Endothelial cell of umbilical vein (primary cell): ENCODE measurements at regions not wholly inside any gene's neighbourhood (a gene's known extent, or its start where the extent isn't known, plus 50 kb on each side); places are given as distances from the start of the nearest gene placed in this dataset.

Source experiments
- BruUV-seq: library from RNA; stranded (reverse); fragments of 400-500 nt; replicated peaks from 2 replicates; lab custom pipeline; 2021; lab: Mats Ljungman, UMichigan
- CTCF ChIA-PET: fragments of 300-600, 350-600 bp; sonication (Branson Sonifier 250); formaldehyde crosslinking; loops from one replicate; lab custom pipeline; 2021; ENCODE audit warnings: antibody characterized with exemption, inconsistent platforms; lab: Charles Lee
- POLR2A ChIA-PET: fragments of 300-600, 350-600 bp; sonication (Branson Sonifier 250); formaldehyde crosslinking; loops from one replicate; lab custom pipeline; 2021; ENCODE audit warnings: antibody characterized with exemption, inconsistent platforms; lab: Charles Lee
- DNase-seq: peaks from one replicate; pipeline ENCODE4 v3.0.0-alpha.2; 2011; ENCODE audit warnings: low read depth, low spot score
- FAIRE-seq: peaks from 2 replicates; lab custom pipeline; 2011; peaks lifted over from hg19 to GRCh38; lab: Jason Lieb, UNC
- H2AFZ ChIP-seq: 2 replicates; pipeline ENCODE4 v1.6.0; 2012; ENCODE audit warnings: low read depth, low read length, control low read depth, inconsistent platforms
- H3K27ac ChIP-seq: 2 replicates; pipeline ENCODE4 v1.5.1; 2011; ENCODE audit warnings: low read depth, mild to moderate bottlenecking, control low read depth, low read length, moderate library complexity; ENCODE audit not compliant: insufficient read depth
- H3K27me3 ChIP-seq, 2 experiments: 2 replicates each; pipeline versions ENCODE4 v1.6.0 to v1.6.1; 2011; ENCODE audit warnings: low read length in 2 of 2, mixed read lengths in 1 of 2; ENCODE audit not compliant: control insufficient read depth in 2 of 2, insufficient read depth in 2 of 2
- H3K36me3 ChIP-seq, 2 experiments: 2 replicates in 1 of 2; 3 replicates in 1 of 2; pipeline ENCODE4 v1.5.1; 2011; ENCODE audit warnings: low read length in 2 of 2, mild to moderate bottlenecking in 1 of 2, moderate library complexity in 1 of 2; ENCODE audit not compliant: control insufficient read depth in 2 of 2, insufficient read depth in 2 of 2; ENCODE audit errors: extremely low read depth in 1 of 2
- H3K4me1 ChIP-seq: 3 replicates; pipeline ENCODE4 v1.5.1; 2011; ENCODE audit warnings: mild to moderate bottlenecking, low read length; ENCODE audit not compliant: control insufficient read depth, insufficient read depth; ENCODE audit errors: extremely low read depth
- H3K4me2 ChIP-seq: 2 replicates; pipeline ENCODE4 v1.6.1; 2011; ENCODE audit warnings: low read length, control low read depth, mixed read lengths; ENCODE audit not compliant: insufficient read depth
- H3K4me3 ChIP-seq, 3 experiments: fragments of 200-600 bp in 1 of 3; sonication (generic), shearing (Covaris generic) in 1 of 3; replicated peaks in 1 of 3; 2 replicates each; pipeline ENCODE4 v1.5.1; 2011 to 2016; ENCODE audit warnings: control low read depth in 3 of 3, low read length in 3 of 3, mild to moderate bottlenecking in 2 of 3, inconsistent platforms in 1 of 3, low read depth in 1 of 3, moderate library complexity in 1 of 3; ENCODE audit not compliant: insufficient read depth in 1 of 3
- H3K79me2 ChIP-seq: 2 replicates; pipeline ENCODE4 v1.6.0; 2012; ENCODE audit warnings: low read length, inconsistent platforms; ENCODE audit not compliant: control insufficient read depth, insufficient read depth
- H3K9ac ChIP-seq: replicated peaks from 2 replicates; pipeline ENCODE3; 2011; ENCODE audit warnings: low read length, control low read depth; ENCODE audit not compliant: insufficient read depth; ENCODE audit errors: extremely low read depth
- H3K9me1 ChIP-seq: replicated peaks from 3 replicates; pipeline ENCODE4 v1.6.0; 2011; ENCODE audit warnings: mild to moderate bottlenecking, low read length; ENCODE audit not compliant: control insufficient read depth, insufficient read depth; ENCODE audit errors: extremely low read depth
- H3K9me3 ChIP-seq: replicated peaks from 2 replicates; pipeline ENCODE4 v1.5.1; 2012; ENCODE audit warnings: low read length, inconsistent platforms; ENCODE audit not compliant: control insufficient read depth, insufficient read depth
- H4K20me1 ChIP-seq: replicated peaks from 2 replicates; pipeline ENCODE3; 2011; ENCODE audit warnings: mild to moderate bottlenecking, low read length; ENCODE audit not compliant: control insufficient read depth, insufficient read depth; ENCODE audit errors: extremely low read depth
- CTCF ChIP-seq, 2 donors: IDR thresholded peaks; 1 replicate in 1 of 2; 2 replicates in 1 of 2; pipeline ENCODE4 v1.5.1; 2011; ENCODE audit warnings: low read length in 2 of 2, mild to moderate bottlenecking in 2 of 2, moderate library complexity in 2 of 2, control low read depth in 1 of 2, inconsistent platforms in 1 of 2, low read depth in 1 of 2; ENCODE audit not compliant: insufficient read depth in 1 of 2; ENCODE audit errors: extremely low read depth in 1 of 2
- EZH2 ChIP-seq: IDR thresholded peaks from 2 replicates; pipeline ENCODE4 v1.6.1; 2012; ENCODE audit warnings: borderline replicate concordance, low read depth, mild to moderate bottlenecking, moderate library complexity, low read length, inconsistent platforms; ENCODE audit not compliant: severe bottlenecking
- FOS ChIP-seq: IDR thresholded peaks from 2 replicates; pipeline ENCODE4 v1.6.1; 2011; ENCODE audit warnings: mild to moderate bottlenecking, low read length, moderate library complexity, borderline replicate concordance; ENCODE audit not compliant: insufficient read depth
- GATA2 ChIP-seq: IDR thresholded peaks from 2 replicates; pipeline ENCODE4 v1.7.0; 2011; ENCODE audit warnings: low read depth, mild to moderate bottlenecking, moderate library complexity, mixed read lengths, low read length; ENCODE audit not compliant: insufficient read length, insufficient read depth
- JUN ChIP-seq: IDR thresholded peaks from 2 replicates; pipeline ENCODE4 v1.6.1; 2011; ENCODE audit warnings: borderline replicate concordance, low read depth; ENCODE audit not compliant: insufficient read length, insufficient read depth
- MYC ChIP-seq: IDR thresholded peaks from one replicate; pipeline ENCODE4 v1.6.1; 2011; ENCODE audit warnings: mild to moderate bottlenecking, low read depth, low read length
- POLR2A ChIP-seq: IDR thresholded peaks from 2 replicates; pipeline ENCODE4 v1.6.1; 2012; ENCODE audit warnings: low read depth, mild to moderate bottlenecking, control low read depth, low read length
- POLR2AphosphoS5 ChIP-seq: IDR thresholded peaks from 2 replicates; pipeline ENCODE4 v1.6.1; 2012; ENCODE audit warnings: low read depth, mild to moderate bottlenecking, control low read depth, low read length, moderate library complexity; ENCODE audit not compliant: insufficient read depth
- dilution Hi-C: fragments of 300-500 bp; cut with MboI; formaldehyde crosslinking; loops from one replicate; pipeline ENCODE4 v1.15.0; 2019; ENCODE audit warnings: low sequenced_read_pairs; ENCODE audit not compliant: extremely low pct_ligation_motif_present
- intact Hi-C: fragments of 100-400 bp; cut with micrococcal nuclease; formaldehyde crosslinking; loops from one replicate; pipeline ENCODE4 v1.10.0; 2022
- TF ChIP-seq, protein P1 (sequence below): IDR thresholded peaks from 2 replicates; pipeline ENCODE4 v1.6.1; 2011; ENCODE audit not compliant: insufficient read depth, insufficient read length

DNA sequence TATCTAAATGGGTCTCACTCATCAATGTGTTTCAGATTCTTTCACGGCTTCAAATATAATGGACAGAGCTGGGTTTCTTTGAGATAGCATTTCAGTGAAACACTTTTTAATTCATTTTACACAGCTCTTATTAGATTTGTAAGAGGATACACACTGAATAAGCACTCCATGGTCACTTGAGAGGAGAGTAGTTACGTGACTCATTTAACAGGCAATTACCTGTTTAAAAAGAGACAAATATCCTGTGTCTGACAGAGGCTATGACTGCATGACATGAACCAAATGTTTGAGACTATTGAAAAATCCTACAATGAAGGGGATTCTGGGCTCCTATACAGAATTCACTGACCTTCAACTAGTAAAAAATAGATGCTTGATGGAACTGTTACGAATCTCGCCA lies 786.9 kb downstream of the EPHA4 start:
- Histone ChIP-seq H3K9me1 (no peaks in the 10 kb centered on the region), H3K27me3 (no peaks in the 10 kb centered on the region), H3K4me3 (no peak overlapping the region), H3K27ac (no peak overlapping the region), H3K36me3 (no peaks in the 10 kb centered on the region), H3K4me1 (no peaks in the 10 kb centered on the region), H3K9me3 (peaks cover 2% of the 10 kb centered on the region), H3K4me2 (no peak overlapping the region), H3K9ac (no peak overlapping the region), H2AFZ (no peak overlapping the region), H4K20me1 (no peaks in the 10 kb centered on the region), H3K79me2 (no peaks in the 10 kb centered on the region)
- intact Hi-C loops, result no loop called here
- no TSS peak for BruUV-seq
- no peak for TF ChIP-seq JUN
- TF ChIP-seq POLR2AphosphoS5, result no peak
- no peak for TF ChIP-seq POLR2A
- TF ChIP-seq FOS, result no peak
- TF ChIP-seq GATA2, result no peak
- TF ChIP-seq CTCF (IDR thresholded peaks at IDR 0.05; ENCODE audit: extremely low read depth in 1 of 2, insufficient read depth in 1 of 2, low read depth in 1 of 2, low read length in 2 of 2), result no peak
- no peak for TF ChIP-seq EZH2
- no peak for TF ChIP-seq MYC
- TF ChIP-seq, protein P1, sequence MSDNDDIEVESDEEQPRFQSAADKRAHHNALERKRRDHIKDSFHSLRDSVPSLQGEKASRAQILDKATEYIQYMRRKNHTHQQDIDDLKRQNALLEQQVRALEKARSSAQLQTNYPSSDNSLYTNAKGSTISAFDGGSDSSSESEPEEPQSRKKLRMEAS, result no peak
- CTCF ChIA-PET, result interaction anchor here (1.5 kb wide), 1 partner anchor 13 kb away, joined by 3 read pairs; no protein-coding TSS in a partner anchor
- FAIRE-seq (no peak), DNase-seq (no peak)
- POLR2A ChIA-PET, result no interaction called here
- dilution Hi-C loops, result no loop called here
